ENCODE measurements at regions not wholly inside any gene's neighbourhood (a gene's known extent, or its start where the extent isn't known, plus 50 kb on each side); places are given as distances from the start of the nearest gene placed in this dataset.

DNA sequence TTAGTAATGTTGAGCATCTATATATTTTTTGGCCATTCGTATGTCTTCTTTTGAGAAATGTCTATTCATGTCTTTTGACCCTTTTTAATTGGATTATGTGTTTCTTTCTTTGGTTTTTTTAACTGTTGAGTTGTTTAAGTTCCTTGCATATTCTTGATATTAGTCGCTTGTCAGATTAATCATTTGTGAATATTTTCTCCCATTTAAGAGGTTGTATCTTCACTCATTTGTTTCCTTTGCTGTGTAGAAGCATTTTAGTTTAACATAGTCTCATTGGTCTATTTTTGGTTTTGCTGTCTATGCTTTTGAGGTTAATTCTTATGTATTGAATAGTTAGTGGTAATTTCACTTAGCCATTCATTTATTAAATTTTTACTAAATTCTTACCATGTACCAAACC, 283.8 kb downstream of the ZPLD1 start:
- no peak overlapping the region for H3K4me2 ChIP-seq (ENCODE audit: insufficient read depth in 1 of 2, low read depth in 2 of 2, low read length in 2 of 2)
- H4K20me1 ChIP-seq (replicated peaks in 1 of 2; ENCODE audit: control insufficient read depth in 1 of 2, insufficient read depth in 2 of 2, low read length in 2 of 2) = no peaks in the 10 kb centered on the region
- no peak overlapping the region for H2BK12ac ChIP-seq (ENCODE audit: low read depth, low read length)
- no peak overlapping the region for H3K4me3 ChIP-seq (ENCODE audit: extremely low read depth in 1 of 4, insufficient read depth in 2 of 4, low read depth in 3 of 4, low read length in 4 of 4)
- no peak overlapping the region for H3K18ac ChIP-seq (ENCODE audit: extremely low read depth, low read length)
- FAIRE-seq (no peak), DNase-seq (ENCODE audit: low read depth in 1 of 2, low spot score in 2 of 2) (no peak)
- POLR2A ChIA-PET (ENCODE audit: partially characterized antibody) = no interaction called here
- no peaks in the 10 kb centered on the region for H3K79me1 ChIP-seq (ENCODE audit: low read depth, low read length)
- CTCF ChIA-PET (ENCODE audit: partially characterized antibody) = interaction anchor here (1.1 kb wide), 1 partner anchor 8 kb away, joined by 4 read pairs; no protein-coding TSS in a partner anchor
- no peak overlapping the region for H3K14ac ChIP-seq (ENCODE audit: insufficient read length)
- no peak overlapping the region for H2BK120ac ChIP-seq (replicated peaks; ENCODE audit: low read depth, low read length)
- no peak overlapping the region for H4K91ac ChIP-seq (replicated peaks; ENCODE audit: insufficient read length, low read length)
- H2BK15ac ChIP-seq (ENCODE audit: low read length) = no peak overlapping the region
- H3K4me1 ChIP-seq (replicated peaks in 1 of 4; ENCODE audit: control insufficient read depth in 3 of 4, insufficient read depth in 4 of 4, low read length in 3 of 4) = no peaks in the 10 kb centered on the region
- no peaks in the 10 kb centered on the region for H3K36me3 ChIP-seq (ENCODE audit: control insufficient read depth in 2 of 4, insufficient read depth in 4 of 4, low read length in 3 of 4)
- WGBS, 2 experiments (ENCODE audit: extremely low coverage in 1 of 2, insufficient coverage in 1 of 2, insufficient read length in 1 of 2, insufficient replicate concordance in 2 of 2, low coverage in 1 of 2, low lambda C conversion rate in 2 of 2, missing lambda C conversion rate in 1 of 2) = 83% methylated on average over 2 of the region's 2 CpGs; no CpG with 5 or more reads in 1 of the 2 experiments
- H3K23ac ChIP-seq (ENCODE audit: insufficient read length) = no peak overlapping the region
- H2BK20ac ChIP-seq (ENCODE audit: low read length) = no peak overlapping the region
- H2BK5ac ChIP-seq (ENCODE audit: low read depth, low read length) = no peak overlapping the region
- H3K56ac ChIP-seq (replicated peaks; ENCODE audit: insufficient read length, low read depth, low read length) = no peak overlapping the region
- no peak overlapping the region for H3K27ac ChIP-seq (ENCODE audit: low read depth, low read length)
- H3K4ac ChIP-seq (replicated peaks; ENCODE audit: insufficient read length, low read depth, low read length) = no peak overlapping the region
- H3K9ac ChIP-seq (replicated peaks in 1 of 4; ENCODE audit: extremely low read depth in 1 of 4, low read depth in 3 of 4, low read length in 3 of 4) = no peak overlapping the region
- H3K23me2 ChIP-seq (ENCODE audit: low read depth, low read length) = no peaks in the 10 kb centered on the region
- no peak overlapping the region for H4K8ac ChIP-seq (ENCODE audit: extremely low read depth, insufficient read depth, low read length)
- H2AK5ac ChIP-seq (ENCODE audit: low read depth, low read length) = no peak overlapping the region
- H3K79me2 ChIP-seq (ENCODE audit: control insufficient read depth in 1 of 2, insufficient read depth in 2 of 2, low read length in 2 of 2) = no peaks in the 10 kb centered on the region
- H4K5ac ChIP-seq (ENCODE audit: insufficient read length, low read depth, low read length) = no peak overlapping the region
- H3K9me3 ChIP-seq (ENCODE audit: insufficient read depth in 2 of 2, low read depth in 1 of 2, low read length in 1 of 2) = no peaks in the 10 kb centered on the region
- no peaks in the 10 kb centered on the region for H3K27me3 ChIP-seq (replicated peaks in 1 of 4; ENCODE audit: control insufficient read depth in 3 of 4, extremely low read depth in 1 of 4, insufficient read depth in 3 of 4, low read length in 3 of 4)
- H2AFZ ChIP-seq (ENCODE audit: low read length) = no peak overlapping the region
- no peak for TF ChIP-seq SRF (IDR thresholded peaks at IDR 0.05; ENCODE audit: low read depth, low read length)
- no peak for TF ChIP-seq PHF8 (conservative IDR thresholded peaks at IDR 0.05; ENCODE audit: low read depth, low read length)
- TF ChIP-seq EZH2 (IDR thresholded peaks at IDR 0.05; ENCODE audit: low read depth, low read length, severe bottlenecking) = no peak
- no peak for TF ChIP-seq SIX5 (IDR thresholded peaks at IDR 0.05; ENCODE audit: low read depth, low read length)
- TF ChIP-seq GTF2F1 (IDR thresholded peaks at IDR 0.05; ENCODE audit: borderline replicate concordance, low read depth, low read length) = no peak
- no peak for TF ChIP-seq TAF7 (optimal IDR thresholded peaks at IDR 0.05; ENCODE audit: borderline replicate concordance, low read depth, low read length)
- no peak for TF ChIP-seq SIRT6 (IDR thresholded peaks at IDR 0.05; ENCODE audit: low read length)
- TF ChIP-seq, protein P1, sequence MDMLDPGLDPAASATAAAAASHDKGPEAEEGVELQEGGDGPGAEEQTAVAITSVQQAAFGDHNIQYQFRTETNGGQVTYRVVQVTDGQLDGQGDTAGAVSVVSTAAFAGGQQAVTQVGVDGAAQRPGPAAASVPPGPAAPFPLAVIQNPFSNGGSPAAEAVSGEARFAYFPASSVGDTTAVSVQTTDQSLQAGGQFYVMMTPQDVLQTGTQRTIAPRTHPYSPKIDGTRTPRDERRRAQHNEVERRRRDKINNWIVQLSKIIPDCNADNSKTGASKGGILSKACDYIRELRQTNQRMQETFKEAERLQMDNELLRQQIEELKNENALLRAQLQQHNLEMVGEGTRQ (IDR thresholded peaks at IDR 0.05; ENCODE audit: low read length) = no peak
- no peak for TF ChIP-seq CHD2 (IDR thresholded peaks at IDR 0.05; ENCODE audit: low read length)
- no peak for TF ChIP-seq CHD1 (IDR thresholded peaks at IDR 0.05; ENCODE audit: low read depth, low read length)
- TF ChIP-seq, protein P2, sequence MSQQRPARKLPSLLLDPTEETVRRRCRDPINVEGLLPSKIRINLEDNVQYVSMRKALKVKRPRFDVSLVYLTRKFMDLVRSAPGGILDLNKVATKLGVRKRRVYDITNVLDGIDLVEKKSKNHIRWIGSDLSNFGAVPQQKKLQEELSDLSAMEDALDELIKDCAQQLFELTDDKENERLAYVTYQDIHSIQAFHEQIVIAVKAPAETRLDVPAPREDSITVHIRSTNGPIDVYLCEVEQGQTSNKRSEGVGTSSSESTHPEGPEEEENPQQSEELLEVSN (IDR thresholded peaks at IDR 0.05) = no peak
- no peak for TF ChIP-seq TBP (IDR thresholded peaks at IDR 0.05; ENCODE audit: low read depth, low read length)
- TF ChIP-seq RFX5 (IDR thresholded peaks at IDR 0.05; ENCODE audit: borderline replicate concordance, low read depth, low read length) = no peak
- TF ChIP-seq HDAC2 (IDR thresholded peaks at IDR 0.05; ENCODE audit: borderline replicate concordance in 1 of 2, low read depth in 2 of 2, low read length in 2 of 2) = no peak
